Suprapubic skin (tissue), 4 donors: ENCODE measurements at regions not wholly inside any gene's neighbourhood (a gene's known extent, or its start where the extent isn't known, plus 50 kb on each side); places are given as distances from the start of the nearest gene placed in this dataset.

Experiments used
- DNase-seq, 2 donors: peaks; one replicate each; pipeline ENCODE4 v3.0.0-alpha.2; 2019; ENCODE audit warnings: low spot score in 2 of 2
- H3K27ac ChIP-seq: fragments of 200-600 bp; sonication (generic); one replicate; pipeline ENCODE4 v1.5.1; 2019
- H3K27me3 ChIP-seq: fragments of 200-600 bp; sonication (generic); one replicate; pipeline ENCODE4 v1.5.1; 2019
- H3K36me3 ChIP-seq: fragments of 200-600 bp; sonication (generic); one replicate; pipeline ENCODE4 v1.5.1; 2019
- H3K4me1 ChIP-seq: fragments of 200-600 bp; sonication (generic); one replicate; pipeline ENCODE4 v1.5.1; 2019
- H3K4me3 ChIP-seq: fragments of 200-600 bp; sonication (generic); one replicate; pipeline ENCODE4 v1.5.1; 2019; ENCODE audit warnings: mild to moderate bottlenecking
- H3K9me3 ChIP-seq: fragments of 200-600 bp; sonication (generic); one replicate; pipeline ENCODE4 v1.5.1; 2019
- CTCF ChIP-seq, 2 donors: fragments of 200-600 bp in 1 of 2; fragments of 450-650 bp in 1 of 2; sonication (generic) in 1 of 2; IDR thresholded peaks; one replicate each; pipeline ENCODE4 v1.5.1; 2016 to 2019; ENCODE audit warnings: antibody characterized with exemption in 2 of 2, mild to moderate bottlenecking in 1 of 2, moderate library complexity in 1 of 2
- EP300 ChIP-seq: sonication (generic); formaldehyde crosslinking; IDR thresholded peaks from one replicate; pipeline ENCODE4 v1.6.1; 2017; ENCODE audit warnings: antibody characterized with exemption
- POLR2A ChIP-seq, 2 donors: fragments of 450-650 bp; IDR thresholded peaks; one replicate each; pipeline ENCODE4 v1.6.1; 2017; ENCODE audit warnings: antibody characterized with exemption in 2 of 2, mild to moderate bottlenecking in 2 of 2, moderate library complexity in 2 of 2
- POLR2AphosphoS5 ChIP-seq, 3 donors: sonication (generic); formaldehyde crosslinking; IDR thresholded peaks; one replicate each; pipeline ENCODE4 v1.6.1; 2017; ENCODE audit warnings: antibody characterized with exemption in 3 of 3
- WGBS: methylation state at CpG from one replicate; pipeline ENCODE4 v1.1.5; 2018; 5-methylcytosine and 5-hydroxymethylcytosine counted together

DNA sequence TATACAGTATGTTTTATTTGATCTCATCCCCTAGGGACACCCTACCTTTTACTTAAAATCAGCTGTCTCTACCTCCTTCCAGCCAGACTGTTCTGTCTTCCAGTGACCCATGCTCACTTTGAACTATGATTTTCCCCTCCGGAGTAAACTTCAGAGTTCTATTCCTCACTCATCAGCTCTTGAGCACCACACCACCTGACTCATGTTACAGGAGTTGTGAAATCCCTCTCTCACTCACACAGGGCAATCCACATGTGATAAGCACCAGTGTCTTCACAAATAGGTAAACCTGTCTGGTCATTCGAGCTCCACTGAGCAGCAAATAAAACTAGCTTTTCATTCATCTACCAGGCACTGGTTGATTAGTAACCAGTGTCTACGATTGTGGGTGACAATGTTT lies 177.3 kb upstream of the BMP4 start:
- WGBS: 84% methylated on average over 3 of the region's 3 CpGs
- Histone ChIP-seq H3K27me3 (no peaks in the 10 kb centered on the region), H3K4me3 (no peak overlapping the region), H3K9me3 (no peaks in the 10 kb centered on the region), H3K36me3 (no peaks in the 10 kb centered on the region), H3K4me1 (no peaks in the 10 kb centered on the region), H3K27ac (no peak overlapping the region)
- DNase-seq: no peak
- TF ChIP-seq POLR2A (IDR thresholded peaks at IDR 0.05): no peak
- no peak for TF ChIP-seq EP300
- no peak for TF ChIP-seq POLR2AphosphoS5 (IDR thresholded peaks at IDR 0.05)
- TF ChIP-seq CTCF (IDR thresholded peaks at IDR 0.05): no peak

GRCh38 chr14:54135804-54136280 lies 179.2 kb upstream of the BMP4 start:
- no peak for DNase-seq
- Histone ChIP-seq H3K27me3 (no peaks in the 10 kb centered on the region), H3K4me3 (no peak overlapping the region), H3K36me3 (no peaks in the 10 kb centered on the region), H3K4me1 (no peaks in the 10 kb centered on the region), H3K9me3 (no peaks in the 10 kb centered on the region), H3K27ac (no peak overlapping the region)
- TF ChIP-seq POLR2AphosphoS5 (IDR thresholded peaks at IDR 0.05) (no peak), CTCF (IDR thresholded peaks at IDR 0.05) (no peak), EP300 (no peak), POLR2A (IDR thresholded peaks at IDR 0.05) (no peak)
- 89% methylated on average over 3 of the region's 3 CpGs for WGBS

- no peak for DNase-seq
- Histone ChIP-seq H3K36me3 (no peaks in the 10 kb centered on the region), H3K27me3 (no peaks in the 10 kb centered on the region), H3K4me1 (no peaks in the 10 kb centered on the region), H3K4me3 (no peak overlapping the region), H3K9me3 (no peaks in the 10 kb centered on the region), H3K27ac (no peak overlapping the region)
- 79% methylated on average over 6 of the region's 6 CpGs for WGBS
- TF ChIP-seq EP300: no peak
Measured at GRCh38 chr14:54136894-54137613, 180.4 kb upstream of the BMP4 start.

GRCh38 chr14:54137614-54137961 lies 181.0 kb upstream of the BMP4 start:
- TF ChIP-seq EP300 (no peak), POLR2A (IDR thresholded peaks at IDR 0.05) (no peak), CTCF (IDR thresholded peaks at IDR 0.05) (no peak), POLR2AphosphoS5 (IDR thresholded peaks at IDR 0.05) (no peak)
- Histone ChIP-seq H3K27ac (no peak overlapping the region), H3K4me3 (no peak overlapping the region), H3K27me3 (no peaks in the 10 kb centered on the region), H3K36me3 (no peaks in the 10 kb centered on the region), H3K9me3 (no peaks in the 10 kb centered on the region), H3K4me1 (no peaks in the 10 kb centered on the region)
- no peak for DNase-seq
- WGBS: 35% methylated on average over 1 of the region's 1 CpG

DNA sequence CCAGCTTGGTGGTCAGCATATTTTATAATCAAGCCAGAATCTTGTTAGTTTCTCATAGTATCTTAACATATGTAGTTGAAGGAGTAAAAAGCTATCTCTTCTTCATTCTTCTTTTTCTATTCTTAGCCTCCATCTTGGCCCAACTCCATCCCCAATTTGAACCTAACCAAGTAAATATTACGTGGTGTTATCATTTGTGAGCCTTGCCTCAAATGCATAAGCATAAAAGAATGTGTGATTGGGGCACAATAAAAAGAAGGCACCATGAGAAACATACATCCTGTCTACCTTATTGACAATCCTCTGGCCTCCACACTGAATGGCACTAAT lies 181.4 kb upstream of the BMP4 start:
- H3K9me3 ChIP-seq: no peaks in the 10 kb centered on the region
- 36% methylated on average over 1 of the region's 1 CpG for WGBS
- H3K27me3 ChIP-seq: no peaks in the 10 kb centered on the region
- no peak overlapping the region for H3K27ac ChIP-seq
- no peak for DNase-seq
- TF ChIP-seq POLR2A (IDR thresholded peaks at IDR 0.05) (no peak), EP300 (no peak), CTCF (IDR thresholded peaks at IDR 0.05) (no peak), POLR2AphosphoS5 (IDR thresholded peaks at IDR 0.05) (no peak)
- no peaks in the 10 kb centered on the region for H3K4me1 ChIP-seq
- H3K36me3 ChIP-seq: no peaks in the 10 kb centered on the region
- H3K4me3 ChIP-seq: no peak overlapping the region
